Vagina (tissue), 2 donors: ENCODE measurements at regions not wholly inside any gene's neighbourhood (a gene's known extent, or its start where the extent isn't known, plus 50 kb on each side); places are given as distances from the start of the nearest gene placed in this dataset.

ENCODE experiments used
- DNase-seq, 2 donors: peaks; one replicate each; pipeline ENCODE4 v3.0.0-alpha.2; 2017; ENCODE audit errors: extremely low spot score in 2 of 2
- H3K27ac ChIP-seq: fragments of 200-600 bp; sonication (generic); one replicate; pipeline ENCODE4 v1.5.1; 2019
- H3K27me3 ChIP-seq: fragments of 200-600 bp; sonication (generic); one replicate; pipeline ENCODE4 v1.5.1; 2019
- H3K36me3 ChIP-seq, 2 donors: fragments of 200-600 bp; sonication (generic); one replicate each; pipeline ENCODE4 v1.5.1; 2017 to 2019
- H3K4me1 ChIP-seq: fragments of 200-600 bp; sonication (generic); one replicate; pipeline ENCODE4 v1.5.1; 2019
- H3K4me3 ChIP-seq, 2 donors: fragments of 200-600 bp; sonication (generic); 1 replicate in 1 of 2; 2 replicates in 1 of 2; pipeline ENCODE4 v1.5.1; 2016 to 2019
- H3K9me3 ChIP-seq: fragments of 200-600 bp; sonication (generic); one replicate; pipeline ENCODE4 v1.5.1; 2019
- CTCF ChIP-seq, 3 experiments: fragments of 450-650 bp in 2 of 3; fragments of 200-600 bp in 1 of 3; sonication (generic) in 1 of 3; IDR thresholded peaks; one replicate each; pipeline ENCODE4 v1.5.1; 2017 to 2019; ENCODE audit warnings: antibody characterized with exemption in 3 of 3, mild to moderate bottlenecking in 2 of 3, moderate library complexity in 2 of 3
- POLR2A ChIP-seq, 2 donors: fragments of 450-650 bp; IDR thresholded peaks; one replicate each; pipeline ENCODE4 v1.6.1; 2017; ENCODE audit warnings: antibody characterized with exemption in 2 of 2, mild to moderate bottlenecking in 2 of 2, moderate library complexity in 2 of 2
- POLR2AphosphoS5 ChIP-seq, 2 donors: sonication (generic); formaldehyde crosslinking; IDR thresholded peaks; one replicate each; pipeline ENCODE4 v1.9.0; 2017; ENCODE audit warnings: antibody characterized with exemption in 2 of 2, mild to moderate bottlenecking in 2 of 2, low read depth in 1 of 2; ENCODE audit not compliant: insufficient read depth in 1 of 2
- intact Hi-C: fragments of 100-400 bp; cut with DNase I; formaldehyde crosslinking; loops from one replicate; pipeline ENCODE4 v1.15.1; 2023

- Histone ChIP-seq H3K9me3 (no peaks in the 10 kb centered on the region), H3K4me1 (no peaks in the 10 kb centered on the region), H3K36me3 (no peaks in the 10 kb centered on the region), H3K4me3 (no peak overlapping the region), H3K27me3 (no peaks in the 10 kb centered on the region), H3K27ac (no peak overlapping the region)
- TF ChIP-seq CTCF (IDR thresholded peaks at IDR 0.05), result no peak
- TF ChIP-seq POLR2A (IDR thresholded peaks at IDR 0.05), result no peak
- no peak for TF ChIP-seq POLR2AphosphoS5 (IDR thresholded peaks at IDR 0.05; ENCODE audit: insufficient read depth in 1 of 2, low read depth in 1 of 2)
- DNase-seq, result no peak
- intact Hi-C loops, result no loop called here
These were observed 1165.7 kb upstream of the AUTS2 start for GRCh38 chr7:68432585-68432984.

GRCh38 chr7:68433462-68434070 lies 1164.7 kb upstream of the AUTS2 start:
- H3K27ac ChIP-seq, result no peak overlapping the region
- no peaks in the 10 kb centered on the region for H3K27me3 ChIP-seq
- H3K36me3 ChIP-seq, result no peaks in the 10 kb centered on the region
- intact Hi-C loops, result no loop called here
- H3K9me3 ChIP-seq, result no peaks in the 10 kb centered on the region
- TF ChIP-seq CTCF (IDR thresholded peaks at IDR 0.05), result no peak
- TF ChIP-seq POLR2A (IDR thresholded peaks at IDR 0.05), result no peak
- TF ChIP-seq POLR2AphosphoS5 (IDR thresholded peaks at IDR 0.05; ENCODE audit: insufficient read depth in 1 of 2, low read depth in 1 of 2), result no peak
- no peak for DNase-seq
- H3K4me3 ChIP-seq, result no peak overlapping the region
- no peaks in the 10 kb centered on the region for H3K4me1 ChIP-seq

GRCh38 chr7:68434857-68435256 lies 1163.4 kb upstream of the AUTS2 start:
- Histone ChIP-seq H3K4me1 (no peaks in the 10 kb centered on the region), H3K27ac (no peak overlapping the region), H3K36me3 (no peaks in the 10 kb centered on the region), H3K9me3 (no peaks in the 10 kb centered on the region), H3K27me3 (no peaks in the 10 kb centered on the region), H3K4me3 (no peak overlapping the region)
- intact Hi-C loops, result no loop called here
- no peak for DNase-seq
- TF ChIP-seq POLR2A (IDR thresholded peaks at IDR 0.05) (no peak), CTCF (IDR thresholded peaks at IDR 0.05) (no peak), POLR2AphosphoS5 (IDR thresholded peaks at IDR 0.05; ENCODE audit: insufficient read depth in 1 of 2, low read depth in 1 of 2) (no peak)

GRCh38 chr7:68438016-68438415 lies 1160.3 kb upstream of the AUTS2 start:
- TF ChIP-seq POLR2AphosphoS5 (IDR thresholded peaks at IDR 0.05; ENCODE audit: insufficient read depth in 1 of 2, low read depth in 1 of 2), result no peak
- no peak for TF ChIP-seq POLR2A (IDR thresholded peaks at IDR 0.05)
- TF ChIP-seq CTCF (IDR thresholded peaks at IDR 0.05), result no peak
- Histone ChIP-seq H3K36me3 (no peaks in the 10 kb centered on the region), H3K27ac (no peak overlapping the region), H3K27me3 (no peaks in the 10 kb centered on the region), H3K4me1 (no peaks in the 10 kb centered on the region), H3K9me3 (no peaks in the 10 kb centered on the region), H3K4me3 (no peak overlapping the region)
- DNase-seq, result no peak
- intact Hi-C loops, result no loop called here

GRCh38 chr7:68438811-68439210 lies 1159.5 kb upstream of the AUTS2 start:
- H3K27me3 ChIP-seq, result no peaks in the 10 kb centered on the region
- no peaks in the 10 kb centered on the region for H3K4me1 ChIP-seq
- no peak overlapping the region for H3K27ac ChIP-seq
- no peak overlapping the region for H3K4me3 ChIP-seq
- TF ChIP-seq POLR2AphosphoS5 (IDR thresholded peaks at IDR 0.05; ENCODE audit: insufficient read depth in 1 of 2, low read depth in 1 of 2) (no peak), POLR2A (IDR thresholded peaks at IDR 0.05) (no peak), CTCF (IDR thresholded peaks at IDR 0.05) (no peak)
- no peaks in the 10 kb centered on the region for H3K36me3 ChIP-seq
- no peaks in the 10 kb centered on the region for H3K9me3 ChIP-seq
- intact Hi-C loops, result no loop called here
- no peak for DNase-seq
